Adrenal gland (tissue), 5 donors: ENCODE measurements at regions not wholly inside any gene's neighbourhood (a gene's known extent, or its start where the extent isn't known, plus 50 kb on each side); places are given as distances from the start of the nearest gene placed in this dataset.

Source experiments
- POLR2A ChIP-seq, 2 donors: fragments of 450-650 bp; IDR thresholded peaks; one replicate each; pipeline ENCODE4 v1.6.1; 2017; ENCODE audit warnings: antibody characterized with exemption in 2 of 2, mild to moderate bottlenecking in 2 of 2, moderate library complexity in 1 of 2
- TF ChIP-seq, protein P1 (sequence below), 6 experiments: fragments of 450-650 bp in 4 of 6; fragments of 200-600 bp in 2 of 6; sonication (generic) in 1 of 6; IDR thresholded peaks; 1 replicate in 5 of 6; 2 replicates in 1 of 6; pipeline versions ENCODE4 v1.5.1 to v1.8.0; 2016 to 2021; ENCODE audit warnings: antibody characterized with exemption in 6 of 6, mild to moderate bottlenecking in 2 of 6, moderate library complexity in 1 of 6
- donor health status: DM: no; HTN: no; CAD: no.

DNA sequence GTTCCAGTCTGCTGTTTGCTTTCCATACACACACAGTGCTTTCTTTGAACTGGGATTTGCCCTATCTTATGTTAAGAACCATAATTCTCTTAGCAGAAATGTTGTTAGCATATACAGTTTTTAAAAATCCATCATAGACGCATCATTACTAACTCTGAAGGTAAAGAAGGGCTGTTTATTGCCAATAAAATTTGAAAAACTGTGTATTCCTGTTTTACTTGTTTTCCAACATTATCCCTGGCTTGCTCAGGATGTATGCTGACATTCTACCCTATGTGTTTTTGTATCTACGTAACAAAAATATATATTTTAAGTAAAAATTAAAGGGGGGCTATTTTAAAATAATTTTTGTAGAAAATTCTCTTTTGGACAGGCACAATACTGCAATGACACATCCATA lies 857.2 kb downstream of the BRINP3 start:
- TF ChIP-seq, protein P1, sequence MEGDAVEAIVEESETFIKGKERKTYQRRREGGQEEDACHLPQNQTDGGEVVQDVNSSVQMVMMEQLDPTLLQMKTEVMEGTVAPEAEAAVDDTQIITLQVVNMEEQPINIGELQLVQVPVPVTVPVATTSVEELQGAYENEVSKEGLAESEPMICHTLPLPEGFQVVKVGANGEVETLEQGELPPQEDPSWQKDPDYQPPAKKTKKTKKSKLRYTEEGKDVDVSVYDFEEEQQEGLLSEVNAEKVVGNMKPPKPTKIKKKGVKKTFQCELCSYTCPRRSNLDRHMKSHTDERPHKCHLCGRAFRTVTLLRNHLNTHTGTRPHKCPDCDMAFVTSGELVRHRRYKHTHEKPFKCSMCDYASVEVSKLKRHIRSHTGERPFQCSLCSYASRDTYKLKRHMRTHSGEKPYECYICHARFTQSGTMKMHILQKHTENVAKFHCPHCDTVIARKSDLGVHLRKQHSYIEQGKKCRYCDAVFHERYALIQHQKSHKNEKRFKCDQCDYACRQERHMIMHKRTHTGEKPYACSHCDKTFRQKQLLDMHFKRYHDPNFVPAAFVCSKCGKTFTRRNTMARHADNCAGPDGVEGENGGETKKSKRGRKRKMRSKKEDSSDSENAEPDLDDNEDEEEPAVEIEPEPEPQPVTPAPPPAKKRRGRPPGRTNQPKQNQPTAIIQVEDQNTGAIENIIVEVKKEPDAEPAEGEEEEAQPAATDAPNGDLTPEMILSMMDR (IDR thresholded peaks at IDR 0.05) = no peak
- TF ChIP-seq POLR2A (IDR thresholded peaks at IDR 0.05) = no peak
